ENCODE measurements at regions not wholly inside any gene's neighbourhood (a gene's known extent, or its start where the extent isn't known, plus 50 kb on each side); places are given as distances from the start of the nearest gene placed in this dataset.

DNA sequence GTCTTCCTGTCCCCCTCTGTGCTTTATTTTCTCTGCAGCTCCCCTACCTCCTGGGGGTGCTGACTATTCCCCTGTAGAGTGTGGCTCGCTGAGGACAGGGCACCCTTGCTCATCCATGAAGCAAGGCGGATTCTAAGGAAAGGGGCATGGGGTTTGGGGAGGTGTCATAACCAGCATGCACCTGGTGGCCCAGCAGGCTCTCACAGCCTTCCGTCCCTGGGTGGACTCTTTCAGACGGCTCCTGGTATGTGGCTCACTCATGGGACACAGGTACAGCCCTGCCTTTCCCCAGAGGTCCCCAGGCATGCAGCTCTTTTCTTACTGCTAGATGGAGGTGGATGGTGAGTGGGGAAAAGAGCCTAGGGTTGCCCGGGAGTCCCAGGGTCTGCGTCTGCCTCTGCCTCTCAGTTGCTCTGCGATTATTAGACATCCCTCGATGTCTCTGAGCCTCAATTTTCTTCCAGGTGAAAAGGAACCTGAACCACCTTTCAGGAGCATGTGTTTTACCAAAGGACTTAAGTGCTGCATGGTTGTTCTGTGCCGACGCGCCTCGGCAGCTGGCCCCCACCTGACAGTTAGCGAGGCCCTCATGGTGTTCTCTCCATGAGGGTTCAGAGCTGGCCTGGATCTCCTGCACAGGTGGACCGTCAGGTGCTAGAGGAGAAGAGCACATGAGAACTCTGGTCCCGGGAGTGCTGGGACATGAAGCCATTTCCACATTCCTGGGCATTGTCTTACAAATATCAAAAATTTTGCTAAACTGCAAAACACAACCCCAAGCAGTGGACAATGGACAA lies 172.5 kb upstream of the SHH start:
- Histone ChIP-seq H3K4me2 (ENCODE audit: low read length) (no peak overlapping the region), H3K9ac (ENCODE audit: low read length) (no peak overlapping the region), H3K27me3 (ENCODE audit: insufficient read depth, low read length) (peaks cover 2% of the 10 kb centered on the region), H3K36me3 (ENCODE audit: insufficient read depth, low read length) (no peaks in the 10 kb centered on the region), H4K20me1 (ENCODE audit: insufficient read depth, low read length) (no peaks in the 10 kb centered on the region), H3K27ac (ENCODE audit: low read depth, low read length) (no peak overlapping the region), H3K9me3 (ENCODE audit: insufficient read depth, low read depth, low read length) (peaks cover 2% of the 10 kb centered on the region), H3K4me3 (ENCODE audit: insufficient read depth, low read depth, low read length) (no peak overlapping the region), H2AFZ (ENCODE audit: low read depth, low read length) (no peak overlapping the region), H3K4me1 (ENCODE audit: insufficient read depth, low read length) (no peaks in the 10 kb centered on the region), H3K79me2 (ENCODE audit: insufficient read depth, low read length) (no peaks in the 10 kb centered on the region)
- Mint-ChIP-seq H3K4me1 (ENCODE audit: low read depth, unreplicated experiment) (no peaks in the 10 kb centered on the region), H3K9me3 (ENCODE audit: unreplicated experiment) (peaks cover 17% of the 10 kb centered on the region), H3K36me3 (ENCODE audit: low read depth, unreplicated experiment) (peaks cover 2% of the 10 kb centered on the region), H3K27me3 (ENCODE audit: low read depth, unreplicated experiment) (peaks cover 62% of the 10 kb centered on the region), H3K4me3 (ENCODE audit: unreplicated experiment) (no peak overlapping the region), H3K27ac (ENCODE audit: unreplicated experiment) (no peak overlapping the region)
- FAIRE-seq (no peak), DNase-seq (ENCODE audit: low read depth) (no peak)
- TF ChIP-seq, protein P1, sequence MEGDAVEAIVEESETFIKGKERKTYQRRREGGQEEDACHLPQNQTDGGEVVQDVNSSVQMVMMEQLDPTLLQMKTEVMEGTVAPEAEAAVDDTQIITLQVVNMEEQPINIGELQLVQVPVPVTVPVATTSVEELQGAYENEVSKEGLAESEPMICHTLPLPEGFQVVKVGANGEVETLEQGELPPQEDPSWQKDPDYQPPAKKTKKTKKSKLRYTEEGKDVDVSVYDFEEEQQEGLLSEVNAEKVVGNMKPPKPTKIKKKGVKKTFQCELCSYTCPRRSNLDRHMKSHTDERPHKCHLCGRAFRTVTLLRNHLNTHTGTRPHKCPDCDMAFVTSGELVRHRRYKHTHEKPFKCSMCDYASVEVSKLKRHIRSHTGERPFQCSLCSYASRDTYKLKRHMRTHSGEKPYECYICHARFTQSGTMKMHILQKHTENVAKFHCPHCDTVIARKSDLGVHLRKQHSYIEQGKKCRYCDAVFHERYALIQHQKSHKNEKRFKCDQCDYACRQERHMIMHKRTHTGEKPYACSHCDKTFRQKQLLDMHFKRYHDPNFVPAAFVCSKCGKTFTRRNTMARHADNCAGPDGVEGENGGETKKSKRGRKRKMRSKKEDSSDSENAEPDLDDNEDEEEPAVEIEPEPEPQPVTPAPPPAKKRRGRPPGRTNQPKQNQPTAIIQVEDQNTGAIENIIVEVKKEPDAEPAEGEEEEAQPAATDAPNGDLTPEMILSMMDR (IDR thresholded peaks at IDR 0.05; ENCODE audit: insufficient read depth, low read depth, low read length), result no peak
- TF ChIP-seq EZH2 (IDR thresholded peaks at IDR 0.05; ENCODE audit: insufficient read depth, low read length), result no peak

DNA sequence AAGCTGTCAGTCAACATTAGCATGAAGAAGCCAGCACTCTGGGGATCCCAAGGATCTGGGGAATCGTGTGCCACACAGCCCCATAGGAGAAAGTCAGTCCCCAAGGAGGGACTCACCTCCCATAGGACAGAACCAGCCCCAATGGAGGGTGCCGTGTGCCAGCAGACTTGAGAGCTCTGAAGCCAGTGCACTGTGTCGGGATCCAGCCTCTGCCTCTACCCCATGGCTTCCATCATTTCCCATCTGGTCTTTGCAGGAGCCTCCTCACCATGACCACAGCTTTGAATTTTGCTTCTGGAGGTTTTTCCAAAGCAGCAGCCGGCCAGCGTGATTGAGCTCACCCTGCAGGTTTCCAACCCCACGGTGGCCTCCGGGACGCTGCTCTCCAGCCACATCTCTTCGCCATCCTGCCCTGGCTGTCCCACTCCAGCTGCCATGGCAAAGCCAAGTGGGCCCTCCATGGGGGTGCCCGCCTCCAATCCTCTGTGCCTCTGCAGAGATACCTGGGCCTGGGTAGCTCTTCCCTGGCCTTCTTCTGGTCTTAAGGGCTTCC lies 171.8 kb upstream of the SHH start:
- no peaks in the 10 kb centered on the region for H3K9me3 ChIP-seq (ENCODE audit: insufficient read depth, low read depth, low read length)
- H3K27me3 Mint-ChIP-seq (ENCODE audit: low read depth, unreplicated experiment), result peaks cover 64% of the 10 kb centered on the region

More for the DNA sequence above, 171.8 kb upstream of the SHH start:
- Histone ChIP-seq H3K27ac (ENCODE audit: low read depth, low read length) (no peak overlapping the region), H3K4me3 (ENCODE audit: insufficient read depth, low read depth, low read length) (no peak overlapping the region), H3K4me2 (ENCODE audit: low read length) (no peak overlapping the region), H3K27me3 (ENCODE audit: insufficient read depth, low read length) (peaks cover 2% of the 10 kb centered on the region), H3K4me1 (ENCODE audit: insufficient read depth, low read length) (no peaks in the 10 kb centered on the region), H3K79me2 (ENCODE audit: insufficient read depth, low read length) (no peaks in the 10 kb centered on the region), H3K36me3 (ENCODE audit: insufficient read depth, low read length) (no peaks in the 10 kb centered on the region), H4K20me1 (ENCODE audit: insufficient read depth, low read length) (no peaks in the 10 kb centered on the region), H2AFZ (ENCODE audit: low read depth, low read length) (no peak overlapping the region), H3K9ac (ENCODE audit: low read length) (no peak overlapping the region)
- Mint-ChIP-seq H3K36me3 (ENCODE audit: low read depth, unreplicated experiment) (peaks cover 2% of the 10 kb centered on the region), H3K4me1 (ENCODE audit: low read depth, unreplicated experiment) (no peaks in the 10 kb centered on the region), H3K27ac (ENCODE audit: unreplicated experiment) (no peak overlapping the region), H3K4me3 (ENCODE audit: unreplicated experiment) (no peak overlapping the region), H3K9me3 (ENCODE audit: unreplicated experiment) (peaks cover 13% of the 10 kb centered on the region)
- FAIRE-seq (no peak), DNase-seq (ENCODE audit: low read depth) (no peak)
- no peak for TF ChIP-seq EZH2 (IDR thresholded peaks at IDR 0.05; ENCODE audit: insufficient read depth, low read length)
- TF ChIP-seq, protein P1 (IDR thresholded peaks at IDR 0.05; ENCODE audit: insufficient read depth, low read depth, low read length), result no peak
